HG03378 (cell line): ENCODE measurements at regions not wholly inside any gene's neighbourhood (a gene's known extent, or its start where the extent isn't known, plus 50 kb on each side); places are given as distances from the start of the nearest gene placed in this dataset.

ENCODE experiments used
- ATAC-seq: cut with Tn5 transposase; IDR thresholded peaks from one replicate; pipeline ENCODE4 v1.9.1; 2021; ENCODE audit warnings: mild to moderate bottlenecking, moderate library complexity; ENCODE audit not compliant: unreplicated experiment

DNA sequence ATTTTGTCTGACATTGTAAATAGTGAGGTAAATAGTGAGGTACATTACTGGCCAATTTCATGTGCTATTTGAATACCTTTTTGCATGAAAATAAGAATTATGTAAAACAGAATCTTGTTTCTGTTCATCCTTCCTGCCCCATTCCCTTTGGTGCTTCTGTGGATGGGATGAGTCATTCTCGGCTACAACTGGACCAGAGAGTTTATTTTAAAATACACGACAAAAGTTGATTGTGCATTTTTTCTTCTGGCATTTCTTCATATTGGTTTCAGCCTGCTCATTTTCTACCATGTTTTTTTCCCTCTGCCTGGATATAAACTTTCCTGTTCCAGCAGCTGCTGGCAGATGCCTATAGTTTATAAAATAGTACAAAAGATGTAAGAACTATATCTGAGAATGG lies 107.5 kb downstream of the CYSLTR2 start:
- ATAC-seq: no peak

DNA sequence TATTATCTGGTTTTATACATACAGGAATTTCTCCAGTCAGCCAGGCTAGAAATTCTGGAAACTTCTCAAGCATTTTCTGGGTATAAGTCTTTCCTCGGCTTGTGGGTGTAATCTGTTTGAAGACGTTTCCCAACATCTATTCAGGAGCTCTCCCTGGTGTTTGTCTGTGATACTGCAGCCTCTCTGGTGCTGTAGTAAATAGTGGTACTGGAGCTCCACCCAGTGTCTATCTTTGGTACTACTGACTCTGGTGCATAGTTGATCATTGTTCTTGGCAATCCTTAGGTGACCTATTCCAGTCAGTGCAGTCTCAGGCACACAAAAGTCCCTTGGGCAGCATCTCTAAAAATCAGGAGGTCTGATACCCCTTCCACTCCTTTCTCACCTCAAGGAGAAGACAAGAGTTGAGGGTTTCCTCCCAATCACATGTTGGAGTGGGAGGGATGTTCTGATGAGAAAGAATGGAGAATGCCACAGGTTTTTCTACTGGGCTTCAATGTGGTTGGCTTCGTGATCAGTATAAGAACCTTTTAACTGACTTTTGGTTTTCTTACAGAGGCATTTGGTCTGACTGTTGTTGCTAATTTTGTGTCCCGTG lies 115.5 kb downstream of the CYSLTR2 start:
- ATAC-seq: peak; percentile 92

DNA sequence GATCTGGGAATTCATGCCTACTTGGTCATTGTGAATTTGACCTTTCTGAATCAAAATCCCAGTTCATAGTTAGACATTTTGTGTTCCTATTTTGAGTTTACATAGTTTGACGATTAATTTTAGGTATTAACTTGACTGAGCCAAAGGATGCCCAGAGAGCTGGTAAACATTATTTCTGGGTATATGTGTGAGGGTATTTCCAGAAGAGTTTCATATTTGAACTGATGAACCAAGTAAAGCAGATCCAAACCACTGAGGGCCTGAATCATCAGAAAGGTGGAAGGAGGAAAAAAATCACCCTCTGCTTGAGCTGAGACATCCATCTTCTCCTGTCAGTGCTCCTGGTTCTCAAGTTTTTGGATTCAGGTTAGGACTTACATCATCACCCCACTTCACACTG lies 116.6 kb downstream of the CYSLTR2 start:
- no peak for ATAC-seq

DNA sequence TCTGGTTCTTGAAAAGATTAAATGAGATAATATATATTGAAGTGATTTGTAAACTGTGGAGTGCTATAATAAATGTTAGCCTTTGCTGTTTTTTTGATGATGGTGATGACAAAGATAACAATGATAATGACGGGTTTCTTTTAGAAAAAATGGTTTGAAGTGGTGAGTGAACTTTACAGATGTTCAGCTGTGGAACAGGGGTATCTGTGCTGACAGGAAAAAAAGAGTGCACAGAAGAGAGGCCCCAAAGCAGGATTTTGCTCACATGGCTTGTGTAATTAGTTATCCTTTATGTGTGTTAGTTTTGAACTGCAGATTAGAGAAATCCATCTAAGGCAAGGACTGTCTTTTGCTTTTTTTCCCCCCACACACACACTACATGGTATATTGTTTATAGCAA lies 119.2 kb downstream of the CYSLTR2 start:
- ATAC-seq: no peak

DNA sequence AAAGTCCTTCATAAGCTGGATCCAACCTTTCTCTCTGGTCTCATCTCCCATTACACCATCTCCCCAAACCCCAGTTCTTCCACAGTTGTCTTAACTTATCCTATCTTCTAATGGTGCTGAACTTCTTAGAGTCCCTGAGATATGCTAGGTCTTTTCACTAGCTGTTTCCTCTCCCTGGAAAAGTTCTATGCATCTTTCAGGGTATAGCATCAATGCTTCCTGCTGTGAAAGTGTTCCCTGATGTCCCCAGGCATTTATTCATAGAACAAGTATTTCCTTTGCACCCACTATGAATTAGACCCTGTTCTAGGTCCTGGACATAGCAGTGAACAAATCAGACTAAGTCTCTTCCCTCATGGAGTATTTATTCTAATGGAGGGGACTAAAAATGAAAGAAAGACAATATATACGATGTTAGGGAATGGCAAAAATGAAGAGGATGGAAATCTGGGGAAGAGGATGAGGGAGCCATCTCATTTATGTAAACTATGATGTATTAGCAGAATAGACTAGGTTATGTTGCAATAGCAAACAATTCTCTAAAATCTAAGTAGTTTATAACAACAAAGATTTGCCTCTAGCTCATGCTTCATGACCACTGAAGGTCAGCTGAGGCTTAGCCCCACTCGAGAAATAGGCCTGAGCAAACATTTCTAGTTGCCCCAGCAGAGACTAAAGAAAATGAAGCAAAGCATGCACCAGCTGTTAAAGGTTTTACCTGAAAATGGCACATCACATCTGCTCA lies 120.0 kb downstream of the CYSLTR2 start:
- no peak for ATAC-seq

DNA sequence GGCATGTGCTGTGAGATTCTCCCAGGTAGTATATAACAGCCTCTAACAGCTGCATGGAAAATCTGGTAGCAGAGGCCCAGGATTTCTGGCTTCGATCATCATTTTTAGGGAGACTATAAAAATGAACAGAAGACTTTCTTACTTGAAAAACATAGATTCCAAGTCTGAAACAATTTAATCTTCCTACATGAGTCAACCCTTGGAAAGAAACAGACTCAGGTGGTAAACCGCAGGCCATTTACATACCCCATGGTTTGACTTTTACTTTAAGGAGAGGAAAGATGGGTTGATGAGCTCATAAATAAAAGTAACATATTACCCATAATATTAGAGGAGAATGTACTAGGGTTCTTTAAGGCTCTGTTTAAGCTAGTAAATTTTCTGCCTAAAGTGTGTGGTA lies 121.6 kb downstream of the CYSLTR2 start:
- ATAC-seq: no peak

DNA sequence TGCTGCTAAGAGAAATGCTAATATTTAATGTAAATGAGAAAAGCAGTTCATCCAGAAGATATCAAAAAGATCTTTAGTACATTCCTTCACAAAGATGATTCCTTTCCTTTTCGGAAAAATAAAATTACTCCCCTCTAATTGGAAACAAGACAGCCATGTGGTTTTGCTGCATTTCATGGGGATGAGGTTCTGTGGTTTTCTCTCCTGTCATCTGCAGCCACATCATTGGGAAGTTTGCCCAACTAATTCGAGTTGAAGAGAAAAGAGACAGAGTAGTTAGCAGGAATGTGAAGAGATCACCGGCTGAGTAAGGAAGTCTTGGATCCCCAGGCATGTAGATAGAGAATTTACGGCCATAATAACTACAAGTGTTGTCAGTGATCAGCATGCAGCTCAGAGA lies 122.1 kb downstream of the CYSLTR2 start:
- no peak for ATAC-seq

DNA sequence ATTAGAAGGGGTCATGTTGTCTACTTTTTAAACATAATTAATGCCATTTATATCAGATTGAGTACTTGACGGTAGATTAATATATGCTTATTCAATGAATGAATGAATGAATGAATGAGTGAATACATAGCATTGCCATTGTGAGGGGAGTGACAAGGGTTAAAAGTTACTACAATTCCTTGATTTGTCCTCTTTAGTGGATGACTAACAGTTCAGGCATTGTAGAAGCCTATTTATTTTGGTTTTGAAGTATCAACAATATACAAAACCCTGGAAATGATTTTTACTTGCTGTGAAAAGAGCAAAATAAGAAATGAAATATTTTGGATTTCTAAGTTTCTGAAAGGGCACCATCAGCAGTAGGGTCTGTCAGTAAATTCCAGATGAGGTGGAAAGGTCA lies 122.7 kb downstream of the CYSLTR2 start:
- no peak for ATAC-seq

DNA sequence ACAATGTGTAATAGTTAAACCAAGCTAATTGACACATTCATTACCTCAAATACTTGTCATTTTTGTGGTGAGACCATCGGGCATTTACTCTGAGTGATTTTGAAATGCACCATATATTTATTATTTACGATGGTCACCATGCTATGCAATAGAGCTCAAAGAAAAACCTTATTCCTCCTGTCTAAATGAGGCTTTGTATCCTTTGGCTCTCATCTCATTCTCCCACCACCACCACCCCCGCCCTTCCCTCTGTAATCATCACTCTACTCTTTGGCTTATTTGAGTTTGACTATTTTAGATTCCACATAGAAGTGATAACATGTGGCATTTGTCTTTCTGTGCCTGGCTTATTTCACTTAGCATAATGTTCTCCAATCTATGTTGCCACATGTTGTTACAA lies 124.9 kb downstream of the CYSLTR2 start:
- ATAC-seq: no peak

DNA sequence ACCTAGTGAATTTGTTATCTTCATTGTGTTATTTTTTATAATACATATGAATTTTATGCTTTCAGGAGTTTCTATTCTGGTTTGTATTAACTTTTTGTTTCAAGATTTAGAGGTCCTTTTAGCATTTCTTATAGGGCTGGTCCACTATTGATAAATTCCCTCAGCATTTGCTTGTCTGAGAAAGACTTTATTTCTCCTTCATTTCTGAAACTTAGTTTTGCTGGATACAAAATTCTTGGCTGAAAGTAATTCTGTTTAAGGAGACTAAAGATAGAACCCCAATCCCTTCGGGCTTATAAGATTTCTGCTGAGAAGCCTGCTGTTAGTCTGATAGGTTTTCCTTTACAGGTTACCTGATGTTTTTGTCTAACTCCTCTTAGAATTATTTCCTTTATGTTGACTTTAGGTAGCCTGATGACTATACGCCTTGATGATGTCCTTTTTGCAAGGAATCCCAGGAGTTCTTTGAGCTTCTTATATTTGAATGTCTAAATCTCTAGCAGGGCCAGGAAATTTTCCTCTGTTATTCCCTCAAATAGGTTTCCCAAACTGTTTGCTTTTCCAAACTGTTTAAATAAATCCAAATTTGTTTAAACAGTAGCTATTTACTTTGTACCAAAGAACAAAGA lies 127.1 kb downstream of the CYSLTR2 start:
- ATAC-seq: no peak

DNA sequence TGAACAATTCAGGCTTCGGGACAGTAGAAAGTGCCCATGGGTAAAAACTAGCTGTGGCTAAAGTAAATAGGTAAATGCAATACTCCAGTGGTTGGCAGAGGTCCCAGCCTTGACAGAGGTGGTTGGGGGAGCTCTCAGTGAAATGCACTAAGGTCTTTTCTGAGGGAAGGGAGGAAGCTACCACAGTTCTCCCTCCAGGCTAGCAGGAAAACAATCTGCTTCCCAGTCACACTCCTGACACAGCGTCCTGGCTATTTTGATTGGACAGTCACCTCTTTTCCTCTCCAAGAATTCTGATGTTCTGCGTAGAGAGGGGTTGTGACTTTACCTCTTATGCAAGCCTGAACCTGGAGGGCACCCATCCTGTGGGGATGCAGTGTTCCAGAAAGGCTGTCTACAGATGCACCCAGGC lies 128.7 kb downstream of the CYSLTR2 start:
- no peak for ATAC-seq

DNA sequence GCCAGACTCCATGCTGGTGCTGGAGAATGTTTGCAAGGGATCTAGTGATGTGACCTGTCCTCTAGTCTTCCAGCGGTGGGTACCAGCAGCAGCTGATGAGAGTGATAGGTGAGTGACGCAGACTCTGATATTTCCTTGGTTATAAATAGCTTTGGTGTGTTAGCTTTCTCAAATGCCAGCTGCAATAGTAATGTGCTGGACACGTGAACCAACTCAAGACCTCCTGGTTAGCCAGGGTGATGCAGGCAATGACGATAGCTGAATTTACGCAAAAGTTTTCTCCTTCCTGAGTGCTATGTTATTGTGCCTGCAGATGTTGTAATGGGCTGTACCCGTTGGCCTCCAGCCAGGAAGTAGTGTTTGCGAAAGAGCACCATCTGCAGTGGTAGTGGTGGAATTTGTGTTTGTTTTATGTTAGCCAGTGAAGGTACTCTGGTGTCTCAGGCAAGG lies 129.5 kb downstream of the CYSLTR2 start:
- ATAC-seq: no peak

DNA sequence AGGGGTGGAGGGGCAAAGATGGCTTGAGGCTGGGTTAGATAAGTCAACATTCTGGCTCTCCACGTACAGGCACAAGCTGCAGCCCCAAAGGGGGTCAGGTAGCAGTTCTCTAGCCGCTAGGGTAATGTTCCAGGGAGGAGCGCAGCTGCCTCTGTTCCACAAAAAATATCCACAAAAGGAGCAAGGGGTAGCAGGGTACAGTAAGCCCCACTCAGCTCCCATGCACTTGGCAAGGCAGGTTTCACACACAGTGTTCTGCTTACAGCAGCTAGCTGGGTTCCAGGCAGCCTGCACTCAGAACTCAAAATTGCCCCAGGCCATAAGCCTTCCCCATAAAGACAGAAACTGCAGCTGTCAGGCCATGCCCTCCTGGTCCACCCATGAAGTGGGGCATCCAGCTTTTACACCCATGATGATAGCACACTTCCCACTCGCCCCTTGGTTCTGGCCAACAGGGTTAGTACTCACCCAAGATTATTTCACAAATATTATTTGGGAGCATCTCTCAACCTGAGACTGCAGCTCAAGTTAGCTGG lies 130.0 kb downstream of the CYSLTR2 start:
- ATAC-seq: no peak

DNA sequence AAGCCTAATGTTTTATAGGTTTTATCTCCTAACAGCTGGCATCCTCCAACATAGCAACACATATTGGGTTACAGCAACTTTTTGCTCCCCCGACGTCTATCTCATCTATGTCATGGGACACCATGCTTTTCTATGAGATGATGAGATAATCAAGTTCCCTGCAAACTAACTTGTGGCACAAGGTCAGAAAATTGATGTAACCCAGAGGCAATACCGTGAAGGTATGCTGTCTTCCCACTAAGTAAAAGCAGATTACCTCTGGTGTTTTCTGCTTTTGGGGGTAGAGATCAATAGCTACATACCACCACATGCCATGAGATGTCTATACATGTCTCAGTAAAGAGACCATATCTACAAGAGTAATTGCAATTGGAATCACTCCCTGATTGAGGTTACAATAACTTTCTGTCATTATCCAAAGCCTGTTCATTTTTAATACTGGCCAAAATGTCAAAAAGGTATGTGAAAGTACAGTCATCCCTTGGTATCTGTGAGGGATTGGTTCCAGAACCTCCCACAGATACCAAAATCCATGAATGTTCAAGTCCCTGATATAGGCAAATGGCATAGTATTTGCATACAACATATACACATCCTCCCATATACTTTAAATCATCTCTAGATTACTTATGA lies 131.3 kb downstream of the CYSLTR2 start:
- no peak for ATAC-seq

DNA sequence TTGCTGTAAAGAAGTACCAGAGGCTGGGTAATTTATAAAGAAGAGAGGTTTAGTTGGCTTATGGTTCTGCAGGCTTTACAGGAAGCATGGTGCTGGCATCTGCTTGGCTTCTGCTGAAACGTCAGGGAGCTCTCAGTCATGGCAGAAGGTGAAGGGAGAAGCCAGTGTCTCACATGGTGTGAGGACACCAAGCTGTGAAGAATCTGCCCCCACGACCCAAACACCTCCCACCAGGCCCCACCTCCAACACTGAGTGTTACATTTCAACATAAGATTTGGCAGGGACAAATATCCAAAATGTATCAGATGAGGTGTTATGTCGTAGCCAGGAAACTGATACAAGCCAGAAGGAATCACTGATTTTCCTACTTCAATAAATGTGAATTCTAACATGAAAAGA lies 136.5 kb downstream of the CYSLTR2 start:
- ATAC-seq: no peak

DNA sequence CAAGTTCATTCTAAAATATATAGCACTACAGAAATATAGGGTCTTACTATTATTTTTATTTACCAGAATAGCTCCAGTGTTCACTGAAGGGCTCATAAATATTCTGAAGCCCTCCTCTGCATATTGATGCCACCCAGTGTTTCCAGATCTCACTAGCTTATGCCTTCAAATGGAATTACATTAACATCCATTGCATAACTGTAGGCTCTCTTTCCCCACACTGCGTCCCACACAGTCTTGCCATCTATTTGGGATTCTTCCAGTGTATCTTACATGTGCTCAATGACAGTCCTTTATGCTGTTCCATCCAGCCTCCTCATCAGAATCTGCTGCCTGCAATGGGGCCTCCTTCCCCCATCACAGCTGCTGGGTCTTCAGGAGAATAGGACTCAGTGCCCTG lies 137.2 kb downstream of the CYSLTR2 start:
- ATAC-seq: no peak

DNA sequence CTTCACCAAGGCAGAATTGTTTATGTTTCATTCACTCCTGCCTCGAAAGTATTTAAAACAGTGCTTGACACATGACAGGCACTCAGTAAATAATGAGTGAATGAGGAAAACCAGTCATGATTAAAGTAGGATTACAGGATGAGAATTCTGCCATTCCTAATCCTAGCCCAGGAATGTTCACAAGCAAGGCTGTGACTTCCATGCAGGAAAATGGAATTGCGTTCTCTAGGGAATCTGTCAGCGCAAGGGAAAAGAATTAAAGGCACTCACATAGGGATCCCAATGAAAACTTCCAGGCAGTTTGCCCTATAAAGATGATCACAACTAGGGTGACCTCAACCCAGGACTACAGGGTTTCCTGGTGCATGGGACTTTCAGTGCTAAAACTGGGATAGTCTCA lies 143.4 kb downstream of the CYSLTR2 start:
- ATAC-seq: no peak

DNA sequence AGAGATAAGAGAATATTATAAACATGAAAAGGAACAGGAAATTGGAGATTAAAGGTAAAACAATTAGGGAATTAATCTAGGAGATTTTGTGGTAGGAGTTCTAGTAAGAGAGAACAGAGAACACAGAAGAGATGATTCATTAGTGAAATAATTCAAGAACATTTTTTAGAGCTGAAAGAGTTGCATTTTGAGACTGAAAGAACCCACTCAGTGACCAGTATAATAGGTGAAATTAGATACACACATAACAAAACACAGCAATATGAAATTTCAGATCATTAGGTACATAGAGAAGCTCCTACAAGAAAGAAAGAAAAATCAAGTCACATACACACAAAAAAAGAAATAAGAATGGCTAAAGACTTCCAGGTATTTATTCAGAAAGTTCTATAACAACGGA lies 144.0 kb downstream of the CYSLTR2 start:
- ATAC-seq: no peak

DNA sequence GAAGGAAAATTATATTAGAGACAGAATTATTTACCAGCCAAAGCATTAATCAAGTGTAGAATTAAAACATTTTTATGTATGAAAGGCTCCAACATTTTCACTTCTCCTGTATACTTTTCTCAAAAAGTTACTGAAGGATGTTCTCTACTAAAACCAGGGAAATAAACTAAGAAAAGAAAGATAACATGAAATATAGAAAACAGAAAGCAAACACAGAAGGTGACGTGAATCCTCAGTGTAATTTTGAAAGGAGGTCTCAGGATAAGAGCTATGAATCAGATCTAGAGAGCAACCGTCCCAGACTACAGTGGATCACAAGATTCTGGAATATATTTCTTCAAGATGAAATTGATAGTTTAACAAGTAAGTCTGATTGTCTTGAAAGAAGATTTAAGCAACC lies 144.5 kb downstream of the CYSLTR2 start:
- no peak for ATAC-seq

DNA sequence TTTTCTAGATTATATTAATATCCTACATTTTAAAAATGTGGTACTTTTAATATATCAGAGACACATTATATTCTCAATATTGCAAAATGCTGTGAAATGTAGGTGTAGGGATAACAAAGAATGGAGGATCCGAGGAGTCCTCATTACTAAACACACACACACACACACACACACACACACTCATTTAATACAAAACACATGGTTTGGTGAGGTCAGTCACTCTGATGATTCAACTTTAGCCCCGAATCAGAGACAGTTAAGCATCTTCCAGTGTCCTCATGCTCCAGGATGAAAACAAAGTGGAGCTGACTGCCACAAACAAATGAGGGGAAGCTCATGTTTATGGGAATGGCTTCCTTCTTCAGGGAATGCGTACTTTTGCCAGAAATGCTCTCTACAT lies 147.5 kb downstream of the CYSLTR2 start:
- no peak for ATAC-seq

DNA sequence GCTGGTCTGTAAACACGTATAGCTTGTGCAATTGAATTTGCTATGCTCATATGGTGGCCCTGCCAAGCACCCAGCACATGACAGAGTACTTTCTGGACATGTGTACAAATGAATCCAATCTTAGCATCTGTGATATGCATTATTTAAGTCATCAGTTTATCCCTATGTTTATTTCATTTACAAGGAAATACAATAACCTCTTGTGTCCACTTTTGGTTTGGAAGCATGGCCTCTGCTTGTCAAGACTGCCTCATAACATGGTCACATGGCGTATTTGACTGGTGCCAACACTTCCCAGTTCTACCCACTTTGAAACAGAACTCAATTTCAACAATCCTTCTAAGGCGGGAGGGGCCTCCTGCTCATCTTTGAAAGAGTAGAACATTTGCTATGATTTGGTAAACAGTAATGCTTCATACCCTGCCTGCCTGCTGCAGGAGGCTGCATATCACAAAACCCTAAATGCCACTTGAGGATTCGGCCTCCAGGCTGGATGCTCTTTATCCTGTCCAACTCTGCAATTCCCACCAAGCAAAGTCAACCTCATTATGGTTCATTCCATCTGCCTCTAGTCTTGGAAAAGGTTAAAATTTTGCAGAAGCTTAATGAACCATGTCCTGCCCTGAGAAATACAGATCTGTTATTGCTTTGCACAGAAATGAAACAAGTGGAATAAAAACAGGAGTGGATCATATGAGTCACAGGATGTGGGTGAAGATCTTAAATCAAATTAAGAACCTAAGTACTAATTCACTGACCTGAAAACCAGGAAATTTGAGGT lies 151.3 kb downstream of the CYSLTR2 start:
- ATAC-seq: no peak
